Natural killer cell (primary cell): ENCODE measurements at regions not wholly inside any gene's neighbourhood (a gene's known extent, or its start where the extent isn't known, plus 50 kb on each side); places are given as distances from the start of the nearest gene placed in this dataset.

Experiments used
- ATAC-seq, 3 donors: fragments of 150-1000 bp in 2 of 3; fragments of 200-7000 bp in 1 of 3; cut with Tn5 transposase; 1 replicate in 1 of 3; 2 replicates in 2 of 3; pipeline ENCODE4 v1.10.0; 2021; ENCODE audit warnings: mild to moderate bottlenecking in 2 of 3, moderate library complexity in 2 of 3
- DNase-seq, 2 donors: peaks; one replicate each; pipeline versions ENCODE4 v3.0.0 to v3.0.0-alpha.2; 2013 to 2021; ENCODE audit warnings: mixed read lengths in 1 of 2
- H3K27ac ChIP-seq: one replicate; pipeline ENCODE4 v1.5.1; 2013; ENCODE audit warnings: mild to moderate bottlenecking, low read length
- H3K27me3 ChIP-seq: one replicate; pipeline ENCODE4 v1.6.1; 2013; ENCODE audit warnings: low read length; ENCODE audit not compliant: control insufficient read depth, insufficient read depth
- H3K36me3 ChIP-seq: one replicate; pipeline ENCODE4 v1.6.1; 2013; ENCODE audit warnings: low read length; ENCODE audit not compliant: control insufficient read depth, insufficient read depth
- H3K4me1 ChIP-seq: one replicate; pipeline ENCODE4 v1.6.1; 2013; ENCODE audit warnings: low read length; ENCODE audit not compliant: control insufficient read depth, insufficient read depth
- H3K4me3 ChIP-seq: one replicate; pipeline ENCODE4 v1.5.1; 2013; ENCODE audit warnings: low read length
- H3K9me3 ChIP-seq: one replicate; pipeline ENCODE4 v1.6.1; 2013; ENCODE audit warnings: low read length; ENCODE audit not compliant: control insufficient read depth, insufficient read depth
- H3K27ac Mint-ChIP-seq, 2 donors: one replicate each; pipeline ENCODE4 v1.8.0; 2022; ENCODE audit warnings: mild to moderate bottlenecking in 2 of 2, mixed read lengths in 2 of 2, moderate library complexity in 1 of 2
- H3K27me3 Mint-ChIP-seq, 2 donors: one replicate each; pipeline ENCODE4 v1.8.0; 2022; ENCODE audit warnings: low read depth in 2 of 2, mixed read lengths in 2 of 2
- H3K36me3 Mint-ChIP-seq: one replicate; pipeline ENCODE4 v1.8.0; 2022; ENCODE audit warnings: mixed read lengths
- H3K4me1 Mint-ChIP-seq, 2 donors: one replicate each; pipeline ENCODE4 v1.8.0; 2022; ENCODE audit warnings: mixed read lengths in 2 of 2
- H3K4me3 Mint-ChIP-seq: one replicate; pipeline ENCODE4 v1.8.0; 2022; ENCODE audit warnings: mild to moderate bottlenecking, moderate library complexity, mixed read lengths
- H3K9me3 Mint-ChIP-seq, 2 donors: one replicate each; pipeline ENCODE4 v1.8.0; 2022; ENCODE audit warnings: mixed read lengths in 2 of 2
- WGBS: methylation state at CpG from one replicate; pipeline ENCODE4 v1.1.7; 2013; ENCODE audit warnings: missing lambda C conversion rate; ENCODE audit not compliant: insufficient coverage; 5-methylcytosine and 5-hydroxymethylcytosine counted together
- intact Hi-C: fragments of 100-400 bp; cut with micrococcal nuclease; formaldehyde crosslinking; loops from one replicate; pipeline ENCODE4 v1.14.2; 2022
- TF ChIP-seq, protein P1 (sequence below): fragments of 200-600 bp; IDR thresholded peaks from one replicate; pipeline ENCODE4 v1.8.0; 2022; ENCODE audit warnings: antibody characterized with exemption

- H3K27me3 Mint-ChIP-seq, result no peaks in the 10 kb centered on the region
- no peak overlapping the region for H3K27ac Mint-ChIP-seq
- Histone ChIP-seq H3K27me3 (no peaks in the 10 kb centered on the region), H3K27ac (no peak overlapping the region), H3K36me3 (no peaks in the 10 kb centered on the region), H3K9me3 (no peaks in the 10 kb centered on the region), H3K4me3 (no peak overlapping the region), H3K4me1 (no peaks in the 10 kb centered on the region)
- TF ChIP-seq, protein P1, sequence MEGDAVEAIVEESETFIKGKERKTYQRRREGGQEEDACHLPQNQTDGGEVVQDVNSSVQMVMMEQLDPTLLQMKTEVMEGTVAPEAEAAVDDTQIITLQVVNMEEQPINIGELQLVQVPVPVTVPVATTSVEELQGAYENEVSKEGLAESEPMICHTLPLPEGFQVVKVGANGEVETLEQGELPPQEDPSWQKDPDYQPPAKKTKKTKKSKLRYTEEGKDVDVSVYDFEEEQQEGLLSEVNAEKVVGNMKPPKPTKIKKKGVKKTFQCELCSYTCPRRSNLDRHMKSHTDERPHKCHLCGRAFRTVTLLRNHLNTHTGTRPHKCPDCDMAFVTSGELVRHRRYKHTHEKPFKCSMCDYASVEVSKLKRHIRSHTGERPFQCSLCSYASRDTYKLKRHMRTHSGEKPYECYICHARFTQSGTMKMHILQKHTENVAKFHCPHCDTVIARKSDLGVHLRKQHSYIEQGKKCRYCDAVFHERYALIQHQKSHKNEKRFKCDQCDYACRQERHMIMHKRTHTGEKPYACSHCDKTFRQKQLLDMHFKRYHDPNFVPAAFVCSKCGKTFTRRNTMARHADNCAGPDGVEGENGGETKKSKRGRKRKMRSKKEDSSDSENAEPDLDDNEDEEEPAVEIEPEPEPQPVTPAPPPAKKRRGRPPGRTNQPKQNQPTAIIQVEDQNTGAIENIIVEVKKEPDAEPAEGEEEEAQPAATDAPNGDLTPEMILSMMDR, result no peak
- H3K4me1 Mint-ChIP-seq, result no peaks in the 10 kb centered on the region
- H3K4me3 Mint-ChIP-seq, result no peak overlapping the region
- peaks cover 0 to 3% of the 10 kb centered on the region in 2 donors for H3K9me3 Mint-ChIP-seq
- no peak for ATAC-seq
- intact Hi-C loops, result no loop called here
- no peak for DNase-seq
- H3K36me3 Mint-ChIP-seq, result no peaks in the 10 kb centered on the region
- 85% methylated on average over 11 of the region's 11 CpGs for WGBS
These were observed 163.6 kb upstream of the TBX3 start for GRCh38 chr12:114847441-114848035.

- intact Hi-C loops, result no loop called here
- Mint-ChIP-seq H3K4me1 (no peaks in the 10 kb centered on the region), H3K27ac (no peak overlapping the region), H3K9me3 (peaks cover 0 to 3% of the 10 kb centered on the region in 2 donors), H3K36me3 (no peaks in the 10 kb centered on the region), H3K4me3 (no peak overlapping the region), H3K27me3 (no peaks in the 10 kb centered on the region)
- no peak for ATAC-seq
- Histone ChIP-seq H3K27me3 (no peaks in the 10 kb centered on the region), H3K4me3 (no peak overlapping the region), H3K9me3 (no peaks in the 10 kb centered on the region), H3K36me3 (no peaks in the 10 kb centered on the region), H3K4me1 (no peaks in the 10 kb centered on the region), H3K27ac (no peak overlapping the region)
- TF ChIP-seq, protein P1, result no peak
- WGBS, result 88% methylated on average over 8 of the region's 8 CpGs
- no peak for DNase-seq
These were observed 162.8 kb upstream of the TBX3 start for GRCh38 chr12:114846771-114847170.

DNA sequence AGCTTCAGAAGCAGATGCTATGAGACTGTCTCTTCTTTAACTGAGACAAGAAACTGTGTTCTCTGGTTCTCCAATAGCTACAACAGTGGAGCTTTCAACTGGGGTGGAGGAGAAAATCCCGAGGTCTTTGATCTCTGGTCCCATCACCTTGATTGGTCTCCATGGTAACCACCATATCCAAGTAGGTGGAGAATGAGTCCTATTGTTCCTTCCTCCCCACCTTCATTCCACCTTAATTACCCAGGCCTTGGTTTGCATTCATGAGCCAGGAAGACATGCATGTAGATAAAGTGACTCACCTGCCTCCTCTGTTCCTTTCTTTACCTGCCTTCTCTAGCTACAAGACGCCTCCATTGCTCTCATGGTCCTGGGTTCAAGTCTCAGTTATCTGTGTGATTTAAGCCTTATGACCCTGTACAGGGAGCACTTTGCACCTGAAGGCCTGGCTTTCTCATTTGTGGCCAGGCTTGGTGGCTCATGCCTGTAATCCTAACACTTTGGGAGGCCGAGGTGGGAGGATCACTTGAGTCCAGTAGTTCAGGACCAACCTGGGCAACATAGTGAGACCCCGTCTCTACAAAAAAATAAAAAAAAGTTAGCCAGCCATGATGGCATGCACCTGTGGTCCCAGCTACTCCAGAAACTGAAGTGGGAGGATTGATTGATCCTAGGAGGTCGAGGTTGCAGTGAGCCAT, 157.7 kb upstream of the TBX3 start:
- H3K4me1 Mint-ChIP-seq, result no peaks in the 10 kb centered on the region
- H3K36me3 ChIP-seq, result no peaks in the 10 kb centered on the region

More for the DNA sequence above, 157.7 kb upstream of the TBX3 start:
- intact Hi-C loops, result no loop called here
- WGBS, result 60% methylated on average over 5 of the region's 5 CpGs
- Histone ChIP-seq H3K4me3 (no peak overlapping the region), H3K4me1 (no peaks in the 10 kb centered on the region), H3K27ac (no peak overlapping the region), H3K27me3 (no peaks in the 10 kb centered on the region), H3K9me3 (no peaks in the 10 kb centered on the region)
- ATAC-seq, result no peak
- Mint-ChIP-seq H3K4me3 (no peak overlapping the region), H3K27me3 (no peaks in the 10 kb centered on the region), H3K27ac (no peak overlapping the region), H3K9me3 (peaks cover 0 to 2% of the 10 kb centered on the region in 2 donors), H3K36me3 (no peaks in the 10 kb centered on the region)
- no peak for DNase-seq
- TF ChIP-seq, protein P1, result no peak
